ENCODE measurements at regions not wholly inside any gene's neighbourhood (a gene's known extent, or its start where the extent isn't known, plus 50 kb on each side); places are given as distances from the start of the nearest gene placed in this dataset.

DNA sequence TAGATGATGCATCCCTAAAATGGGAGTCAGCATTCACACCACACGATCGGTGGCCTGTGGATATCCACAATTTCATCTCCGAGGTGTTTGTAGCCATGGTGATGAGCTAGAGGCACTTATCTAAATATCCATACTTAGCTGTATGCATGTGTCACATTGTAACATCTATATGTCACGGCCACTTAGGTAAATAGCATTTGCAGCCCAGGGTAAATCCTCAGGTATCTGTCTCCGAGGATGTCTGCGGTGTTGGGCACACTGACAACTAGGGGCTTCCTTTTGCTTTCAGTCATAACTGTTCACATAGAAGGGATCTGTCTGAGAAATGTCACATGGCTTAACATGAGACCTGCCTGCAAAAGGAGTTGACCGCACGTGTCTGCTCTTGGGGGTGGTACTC, 455.2 kb upstream of the ZFHX3 start:
- Histone ChIP-seq H3K36me3 (replicated peaks in 1 of 2; ENCODE audit: control insufficient read depth in 1 of 2, insufficient read depth in 2 of 2, low read length in 1 of 2) (no peaks in the 10 kb centered on the region), H3K9me3 (no peaks in the 10 kb centered on the region), H3K4me2 (no peak overlapping the region), H3K9me2 (no peaks in the 10 kb centered on the region; the same call in 1 of the 2 replicates), H2AFZ (ENCODE audit: low read depth) (no peak overlapping the region), H4K20me1 (ENCODE audit: insufficient read depth) (no peaks in the 10 kb centered on the region), H3K27me3 (ENCODE audit: insufficient read depth) (no peaks in the 10 kb centered on the region), H3K79me2 (ENCODE audit: insufficient read depth) (no peaks in the 10 kb centered on the region), H3F3A (replicated peaks; ENCODE audit: insufficient read depth) (no peaks in the 10 kb centered on the region), H3K4me3 (ENCODE audit: low read depth in 2 of 2, low read length in 1 of 2) (no peak overlapping the region), H3K4me1 (ENCODE audit: control insufficient read depth in 1 of 2, insufficient read depth in 2 of 2, low read depth in 1 of 2, low read length in 1 of 2) (no peaks in the 10 kb centered on the region), H3K27ac (ENCODE audit: low read depth in 2 of 2, low read length in 1 of 2) (no peak overlapping the region), H3K9ac (no peak overlapping the region)
- WGBS (ENCODE audit: low lambda C conversion rate): 66% methylated on average over 7 of the region's 8 CpGs
- POLR2A ChIA-PET: no interaction called here
- no peak for TF ChIP-seq EZH2phosphoT487 (IDR thresholded peaks at IDR 0.05; ENCODE audit: borderline replicate concordance, low read depth)
- no peak for DNase-seq
- CTCF ChIA-PET: no interaction called here

DNA sequence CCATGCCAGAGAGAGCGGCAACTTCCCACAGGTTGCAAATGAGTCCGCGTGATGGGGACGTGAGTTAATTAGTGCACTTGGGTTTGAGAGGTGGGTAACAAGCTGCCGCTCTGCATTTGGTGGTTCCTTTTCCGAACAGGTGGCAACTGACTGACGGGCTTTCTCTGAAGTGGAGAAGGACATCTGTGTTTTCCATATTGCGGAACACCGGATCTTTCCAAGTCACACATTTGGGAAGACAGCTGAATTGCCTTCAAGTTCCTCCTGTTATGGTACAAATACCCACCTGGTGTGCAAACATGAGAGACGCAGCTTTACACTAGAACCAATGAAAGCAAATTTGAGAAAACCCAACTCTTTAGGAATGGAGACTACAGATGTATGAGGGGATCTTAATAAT, 451.3 kb upstream of the ZFHX3 start:
- H2AFZ ChIP-seq (ENCODE audit: low read depth): no peak overlapping the region
- H3K9me3 ChIP-seq: no peaks in the 10 kb centered on the region
- no peak overlapping the region for H3K9ac ChIP-seq
- POLR2A ChIA-PET: no interaction called here
- H4K20me1 ChIP-seq (ENCODE audit: insufficient read depth): no peaks in the 10 kb centered on the region
- no peak overlapping the region for H3K4me2 ChIP-seq
- 59% methylated on average over 10 of the region's 10 CpGs for WGBS (ENCODE audit: low lambda C conversion rate)
- CTCF ChIA-PET: no interaction called here
- no peaks in the 10 kb centered on the region for H3K79me2 ChIP-seq (ENCODE audit: insufficient read depth)
- no peak for DNase-seq
- no peak for TF ChIP-seq EP300 (IDR thresholded peaks at IDR 0.05; ENCODE audit: borderline replicate concordance in 1 of 2, low read depth in 1 of 2, low read length in 1 of 2)
- no peak for TF ChIP-seq ELF1 (IDR thresholded peaks at IDR 0.05)
- TF ChIP-seq GABPA (IDR thresholded peaks at IDR 0.05; ENCODE audit: low read depth): no peak
- no peak for TF ChIP-seq GATA2 (CRISPR knock-in tag; IDR thresholded peaks at IDR 0.05)
- no peak for TF ChIP-seq MXI1 (IDR thresholded peaks at IDR 0.05; ENCODE audit: low read depth, low read length)
- TF ChIP-seq RXRA (IDR thresholded peaks at IDR 0.05; ENCODE audit: borderline replicate concordance, low read depth): no peak
- no peak for TF ChIP-seq TEAD4 (IDR thresholded peaks at IDR 0.05; ENCODE audit: borderline replicate concordance, insufficient read depth)
- no peak for TF ChIP-seq FOXM1 (IDR thresholded peaks at IDR 0.05; ENCODE audit: low read depth)
- TF ChIP-seq, protein P1, sequence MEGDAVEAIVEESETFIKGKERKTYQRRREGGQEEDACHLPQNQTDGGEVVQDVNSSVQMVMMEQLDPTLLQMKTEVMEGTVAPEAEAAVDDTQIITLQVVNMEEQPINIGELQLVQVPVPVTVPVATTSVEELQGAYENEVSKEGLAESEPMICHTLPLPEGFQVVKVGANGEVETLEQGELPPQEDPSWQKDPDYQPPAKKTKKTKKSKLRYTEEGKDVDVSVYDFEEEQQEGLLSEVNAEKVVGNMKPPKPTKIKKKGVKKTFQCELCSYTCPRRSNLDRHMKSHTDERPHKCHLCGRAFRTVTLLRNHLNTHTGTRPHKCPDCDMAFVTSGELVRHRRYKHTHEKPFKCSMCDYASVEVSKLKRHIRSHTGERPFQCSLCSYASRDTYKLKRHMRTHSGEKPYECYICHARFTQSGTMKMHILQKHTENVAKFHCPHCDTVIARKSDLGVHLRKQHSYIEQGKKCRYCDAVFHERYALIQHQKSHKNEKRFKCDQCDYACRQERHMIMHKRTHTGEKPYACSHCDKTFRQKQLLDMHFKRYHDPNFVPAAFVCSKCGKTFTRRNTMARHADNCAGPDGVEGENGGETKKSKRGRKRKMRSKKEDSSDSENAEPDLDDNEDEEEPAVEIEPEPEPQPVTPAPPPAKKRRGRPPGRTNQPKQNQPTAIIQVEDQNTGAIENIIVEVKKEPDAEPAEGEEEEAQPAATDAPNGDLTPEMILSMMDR (IDR thresholded peaks at IDR 0.05): no peak
- TF ChIP-seq, protein P2, sequence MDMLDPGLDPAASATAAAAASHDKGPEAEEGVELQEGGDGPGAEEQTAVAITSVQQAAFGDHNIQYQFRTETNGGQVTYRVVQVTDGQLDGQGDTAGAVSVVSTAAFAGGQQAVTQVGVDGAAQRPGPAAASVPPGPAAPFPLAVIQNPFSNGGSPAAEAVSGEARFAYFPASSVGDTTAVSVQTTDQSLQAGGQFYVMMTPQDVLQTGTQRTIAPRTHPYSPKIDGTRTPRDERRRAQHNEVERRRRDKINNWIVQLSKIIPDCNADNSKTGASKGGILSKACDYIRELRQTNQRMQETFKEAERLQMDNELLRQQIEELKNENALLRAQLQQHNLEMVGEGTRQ (IDR thresholded peaks at IDR 0.05; ENCODE audit: borderline replicate concordance, low read depth, low read length): no peak
- TF ChIP-seq TCF12 (IDR thresholded peaks at IDR 0.05): no peak
- TF ChIP-seq RFX5 (IDR thresholded peaks at IDR 0.05; ENCODE audit: low read length): no peak
- TF ChIP-seq EZH2phosphoT487 (IDR thresholded peaks at IDR 0.05; ENCODE audit: borderline replicate concordance, low read depth): no peak
- no peak for TF ChIP-seq SMC3 (IDR thresholded peaks at IDR 0.05; ENCODE audit: low read depth, low read length)
- TF ChIP-seq, protein P3, sequence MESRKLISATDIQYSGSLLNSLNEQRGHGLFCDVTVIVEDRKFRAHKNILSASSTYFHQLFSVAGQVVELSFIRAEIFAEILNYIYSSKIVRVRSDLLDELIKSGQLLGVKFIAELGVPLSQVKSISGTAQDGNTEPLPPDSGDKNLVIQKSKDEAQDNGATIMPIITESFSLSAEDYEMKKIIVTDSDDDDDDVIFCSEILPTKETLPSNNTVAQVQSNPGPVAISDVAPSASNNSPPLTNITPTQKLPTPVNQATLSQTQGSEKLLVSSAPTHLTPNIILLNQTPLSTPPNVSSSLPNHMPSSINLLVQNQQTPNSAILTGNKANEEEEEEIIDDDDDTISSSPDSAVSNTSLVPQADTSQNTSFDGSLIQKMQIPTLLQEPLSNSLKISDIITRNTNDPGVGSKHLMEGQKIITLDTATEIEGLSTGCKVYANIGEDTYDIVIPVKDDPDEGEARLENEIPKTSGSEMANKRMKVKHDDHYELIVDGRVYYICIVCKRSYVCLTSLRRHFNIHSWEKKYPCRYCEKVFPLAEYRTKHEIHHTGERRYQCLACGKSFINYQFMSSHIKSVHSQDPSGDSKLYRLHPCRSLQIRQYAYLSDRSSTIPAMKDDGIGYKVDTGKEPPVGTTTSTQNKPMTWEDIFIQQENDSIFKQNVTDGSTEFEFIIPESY (IDR thresholded peaks at IDR 0.05; ENCODE audit: borderline replicate concordance, low read depth): no peak
- TF ChIP-seq NRF1 (IDR thresholded peaks at IDR 0.05; ENCODE audit: low read depth, low read length): no peak
- no peak for TF ChIP-seq RAD21 (IDR thresholded peaks at IDR 0.05; ENCODE audit: low read length)
- no peak for TF ChIP-seq MEF2A (IDR thresholded peaks at IDR 0.05; ENCODE audit: borderline replicate concordance, low read depth)
- TF ChIP-seq, protein P4, sequence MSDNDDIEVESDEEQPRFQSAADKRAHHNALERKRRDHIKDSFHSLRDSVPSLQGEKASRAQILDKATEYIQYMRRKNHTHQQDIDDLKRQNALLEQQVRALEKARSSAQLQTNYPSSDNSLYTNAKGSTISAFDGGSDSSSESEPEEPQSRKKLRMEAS (IDR thresholded peaks at IDR 0.05; ENCODE audit: low read depth): no peak
- H3K4me1 ChIP-seq (ENCODE audit: control insufficient read depth in 1 of 2, insufficient read depth in 2 of 2, low read depth in 1 of 2, low read length in 1 of 2): no peaks in the 10 kb centered on the region
- no peaks in the 10 kb centered on the region; the same call in 1 of the 2 replicates for H3K9me2 ChIP-seq
- no peaks in the 10 kb centered on the region for H3K36me3 ChIP-seq (replicated peaks in 1 of 2; ENCODE audit: control insufficient read depth in 1 of 2, insufficient read depth in 2 of 2, low read length in 1 of 2)
- H3F3A ChIP-seq (replicated peaks; ENCODE audit: insufficient read depth): no peaks in the 10 kb centered on the region
- H3K4me3 ChIP-seq (ENCODE audit: low read depth in 2 of 2, low read length in 1 of 2): no peak overlapping the region
- no peaks in the 10 kb centered on the region for H3K27me3 ChIP-seq (ENCODE audit: insufficient read depth)
- no peak overlapping the region for H3K27ac ChIP-seq (ENCODE audit: low read depth in 2 of 2, low read length in 1 of 2)

Measured in SK-N-SH (cell line).